ENCODE measurements at regions not wholly inside any gene's neighbourhood (a gene's known extent, or its start where the extent isn't known, plus 50 kb on each side); places are given as distances from the start of the nearest gene placed in this dataset.

DNA sequence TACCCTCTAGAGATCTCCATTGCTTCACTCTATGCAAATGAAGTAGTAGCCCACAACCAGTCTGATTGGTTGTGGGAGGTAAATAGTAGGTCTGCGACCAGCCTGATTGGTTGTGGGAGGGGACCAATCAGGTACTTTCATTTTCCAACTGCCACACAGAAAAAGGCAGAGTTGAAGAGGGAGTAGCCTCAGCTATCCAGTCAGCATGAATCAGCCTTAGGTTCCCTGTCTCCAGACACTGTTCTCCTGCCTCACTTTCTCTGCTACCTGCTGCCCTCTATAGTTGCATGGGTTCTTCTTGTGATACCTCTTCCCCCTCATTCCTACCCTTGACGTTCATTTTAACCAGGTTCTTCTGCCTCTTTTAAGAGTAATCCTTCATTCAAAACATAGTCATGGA lies 114.5 kb upstream of the LYZL1 start:
- Histone ChIP-seq H3K79me2 (ENCODE audit: control insufficient read depth, insufficient read depth, low read length) (no peaks in the 10 kb centered on the region), H3K4me3 (ENCODE audit: control insufficient read depth in 2 of 3, extremely low read depth in 1 of 3, insufficient read depth in 2 of 3, low read depth in 1 of 3, low read length in 3 of 3) (no peak overlapping the region), H3K27me3 (ENCODE audit: control insufficient read depth, extremely low read depth, insufficient read depth, low read length) (peaks cover 8% of the 10 kb centered on the region), H3K36me3 (ENCODE audit: control insufficient read depth in 2 of 2, extremely low read depth in 1 of 2, insufficient read depth in 2 of 2, low read length in 2 of 2) (no peaks in the 10 kb centered on the region), H3K9me1 (ENCODE audit: control insufficient read depth, extremely low read depth, insufficient read depth, low read length) (no peaks in the 10 kb centered on the region), H3K9me3 (ENCODE audit: control insufficient read depth, low read depth, low read length) (no peaks in the 10 kb centered on the region), H3K4me2 (ENCODE audit: control insufficient read depth, extremely low read depth, insufficient read depth, low read depth, low read length) (no peak overlapping the region), H3K27ac (ENCODE audit: control insufficient read depth, insufficient read depth, low read length) (no peak overlapping the region), H3K4me1 (ENCODE audit: control insufficient read depth, extremely low read depth, insufficient read depth, low read length) (no peaks in the 10 kb centered on the region), H3K9ac (ENCODE audit: control insufficient read depth, extremely low read depth, insufficient read depth, low read length) (no peak overlapping the region), H4K20me1 (ENCODE audit: control insufficient read depth, extremely low read depth, insufficient read depth, low read length) (no peaks in the 10 kb centered on the region), H2AFZ (ENCODE audit: control insufficient read depth, low read length) (no peak overlapping the region)
- TF ChIP-seq CTCF (optimal IDR thresholded peaks at IDR 0.05 in 1 of 3, IDR thresholded peaks at IDR 0.05 in 1 of 3, conservative IDR thresholded peaks at IDR 0.05 in 1 of 3; ENCODE audit: extremely low read depth in 1 of 3, insufficient read depth in 2 of 3, low read length in 3 of 3) = peak in 1 of 3 experiments; percentile 24
- TF ChIP-seq EZH2 (IDR thresholded peaks at IDR 0.05; ENCODE audit: low read length) = no peak
- FAIRE-seq (no peak), DNase-seq (ENCODE audit: low read depth, low spot score) (no peak)
- dilution Hi-C loops (cut with MboI; ENCODE audit: extremely low pct_ligation_motif_present, low sequenced_read_pairs) = no loop called here

DNA sequence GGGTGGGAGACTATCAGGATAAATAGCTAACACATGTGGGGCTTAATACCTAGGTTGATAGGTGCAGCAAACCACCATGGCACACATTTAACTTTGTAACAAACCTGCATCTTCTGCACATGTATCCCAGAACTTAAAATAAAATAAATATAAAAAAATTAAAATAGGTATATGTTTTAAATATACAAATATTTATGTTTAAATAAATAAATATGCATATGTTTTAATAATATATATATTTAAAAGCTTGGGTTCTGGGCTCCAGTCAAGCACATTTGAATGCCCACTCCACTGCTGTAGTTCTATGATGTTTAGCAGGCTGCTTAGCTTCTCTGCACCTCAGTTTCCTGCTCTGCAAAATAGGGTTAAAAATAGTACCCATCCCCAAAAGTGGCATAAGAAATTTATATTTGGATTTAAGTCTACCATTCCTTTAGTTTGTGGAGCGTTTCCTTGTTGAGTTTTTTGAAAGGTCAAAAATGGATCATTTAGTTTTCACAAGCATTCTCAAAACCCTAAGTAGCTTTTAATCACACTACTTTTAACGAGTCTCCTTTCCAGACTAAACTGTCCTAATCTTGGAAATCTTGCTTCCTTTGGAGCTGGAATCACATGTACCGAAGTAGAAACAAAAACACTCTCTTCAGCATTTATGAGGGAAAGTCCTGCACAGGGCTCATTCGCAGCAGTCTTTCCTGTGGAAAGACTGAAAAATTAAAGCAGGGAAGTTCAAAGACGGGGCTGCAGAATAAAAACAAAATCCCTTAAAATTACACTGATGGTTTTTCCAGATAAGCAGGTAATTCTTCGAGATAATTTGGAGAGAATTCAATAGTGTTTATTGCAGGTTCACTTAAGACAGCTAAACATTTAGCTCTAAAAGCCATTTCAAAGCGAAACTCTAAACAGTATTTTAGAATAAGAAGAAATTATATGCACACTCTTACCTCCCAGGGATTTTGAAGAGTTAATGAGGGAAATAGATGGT lies 111.7 kb upstream of the LYZL1 start:
- DNase-seq (ENCODE audit: low read depth, low spot score) (no peak), FAIRE-seq (no peak)
- no peaks in the 10 kb centered on the region for H4K20me1 ChIP-seq (ENCODE audit: control insufficient read depth, extremely low read depth, insufficient read depth, low read length)
- no peak overlapping the region for H2AFZ ChIP-seq (ENCODE audit: control insufficient read depth, low read length)
- no peaks in the 10 kb centered on the region for H3K9me1 ChIP-seq (ENCODE audit: control insufficient read depth, extremely low read depth, insufficient read depth, low read length)
- no peaks in the 10 kb centered on the region for H3K79me2 ChIP-seq (ENCODE audit: control insufficient read depth, insufficient read depth, low read length)
- H3K9me3 ChIP-seq (ENCODE audit: control insufficient read depth, low read depth, low read length) = no peaks in the 10 kb centered on the region
- no peak overlapping the region for H3K4me2 ChIP-seq (ENCODE audit: control insufficient read depth, extremely low read depth, insufficient read depth, low read depth, low read length)
- no peaks in the 10 kb centered on the region for H3K4me1 ChIP-seq (ENCODE audit: control insufficient read depth, extremely low read depth, insufficient read depth, low read length)
- H3K4me3 ChIP-seq (ENCODE audit: control insufficient read depth in 2 of 3, extremely low read depth in 1 of 3, insufficient read depth in 2 of 3, low read depth in 1 of 3, low read length in 3 of 3) = no peak overlapping the region
- dilution Hi-C loops (cut with MboI; ENCODE audit: extremely low pct_ligation_motif_present, low sequenced_read_pairs) = no loop called here
- H3K9ac ChIP-seq (ENCODE audit: control insufficient read depth, extremely low read depth, insufficient read depth, low read length) = no peak overlapping the region
- H3K36me3 ChIP-seq (ENCODE audit: control insufficient read depth in 2 of 2, extremely low read depth in 1 of 2, insufficient read depth in 2 of 2, low read length in 2 of 2) = no peaks in the 10 kb centered on the region
- peaks cover 8% of the 10 kb centered on the region for H3K27me3 ChIP-seq (ENCODE audit: control insufficient read depth, extremely low read depth, insufficient read depth, low read length)
- no peak overlapping the region for H3K27ac ChIP-seq (ENCODE audit: control insufficient read depth, insufficient read depth, low read length)
- no peak for TF ChIP-seq CTCF (optimal IDR thresholded peaks at IDR 0.05 in 1 of 3, IDR thresholded peaks at IDR 0.05 in 1 of 3, conservative IDR thresholded peaks at IDR 0.05 in 1 of 3; ENCODE audit: extremely low read depth in 1 of 3, insufficient read depth in 2 of 3, low read length in 3 of 3)
- TF ChIP-seq EZH2 (IDR thresholded peaks at IDR 0.05; ENCODE audit: low read length) = no peak
